Thymus (tissue), 11 donors: ENCODE measurements at regions not wholly inside any gene's neighbourhood (a gene's known extent, or its start where the extent isn't known, plus 50 kb on each side); places are given as distances from the start of the nearest gene placed in this dataset.

Experiments used
- DNase-seq, 9 donors: peaks; one replicate each; pipeline ENCODE4 v3.0.0-alpha.2; 2013; ENCODE audit warnings: low spot score in 9 of 9, low read depth in 6 of 9, missing footprints in 1 of 9
- H3K27ac ChIP-seq, 2 donors: one replicate each; pipeline ENCODE4 v1.5.1; 2013; ENCODE audit warnings: control low read depth in 1 of 2, low read depth in 1 of 2, low read length in 1 of 2, mild to moderate bottlenecking in 1 of 2, moderate library complexity in 1 of 2
- H3K27me3 ChIP-seq, 2 donors: one replicate each; pipeline ENCODE4 v1.5.1; 2013; ENCODE audit warnings: low read length in 1 of 2; ENCODE audit not compliant: control insufficient read depth in 2 of 2, insufficient read depth in 1 of 2
- H3K36me3 ChIP-seq, 2 donors: one replicate each; pipeline ENCODE4 v1.5.1; 2013; ENCODE audit warnings: low read length in 1 of 2, mild to moderate bottlenecking in 1 of 2, moderate library complexity in 1 of 2; ENCODE audit not compliant: control insufficient read depth in 2 of 2, insufficient read depth in 2 of 2
- H3K4me1 ChIP-seq, 2 donors: one replicate each; pipeline ENCODE4 v1.5.1; 2013; ENCODE audit warnings: low read length in 2 of 2; ENCODE audit not compliant: control insufficient read depth in 2 of 2, insufficient read depth in 2 of 2
- H3K4me3 ChIP-seq, 2 donors: one replicate each; pipeline ENCODE4 v1.5.1; 2013; ENCODE audit warnings: low read length in 2 of 2, control low read depth in 1 of 2, mild to moderate bottlenecking in 1 of 2
- H3K9me3 ChIP-seq, 2 donors: one replicate each; pipeline ENCODE4 v1.5.1; 2013; ENCODE audit warnings: low read length in 1 of 2, mild to moderate bottlenecking in 1 of 2; ENCODE audit not compliant: control insufficient read depth in 2 of 2, insufficient read depth in 1 of 2
- WGBS: extraction: QIAGEN DNeasy Blood & Tissue Kit; methylation state at CpG from one replicate; pipeline ENCODE4 v1.1.7; 2013; 5-methylcytosine and 5-hydroxymethylcytosine counted together
- donor health status: healthy.

- Histone ChIP-seq H3K4me1 (no peaks in the 10 kb centered on the region), H3K36me3 (no peaks in the 10 kb centered on the region), H3K27ac (no peak overlapping the region), H3K9me3 (peaks cover 0 to 4% of the 10 kb centered on the region in 2 donors), H3K4me3 (no peak overlapping the region), H3K27me3 (no peaks in the 10 kb centered on the region)
- DNase-seq = no peak
- WGBS = 86% methylated on average over 4 of the region's 4 CpGs
Observed at GRCh38 chr17:68733241-68734176, 132.3 kb upstream of the FAM20A start.

- H3K36me3 ChIP-seq = no peaks in the 10 kb centered on the region
- no peak overlapping the region for H3K4me3 ChIP-seq
- H3K9me3 ChIP-seq = peaks cover 0 to 4% of the 10 kb centered on the region in 2 donors
- no peaks in the 10 kb centered on the region for H3K27me3 ChIP-seq
- DNase-seq = no peak
- no peaks in the 10 kb centered on the region for H3K4me1 ChIP-seq
- no peak overlapping the region for H3K27ac ChIP-seq
Observed at GRCh38 chr17:68732301-68732749, 131.2 kb upstream of the FAM20A start.

- no peaks in the 10 kb centered on the region for H3K27me3 ChIP-seq
- H3K36me3 ChIP-seq = no peaks in the 10 kb centered on the region
- no peak overlapping the region for H3K4me3 ChIP-seq
- peaks cover 0 to 4% of the 10 kb centered on the region in 2 donors for H3K9me3 ChIP-seq
- no peak for DNase-seq
- H3K27ac ChIP-seq = no peak overlapping the region
- WGBS = 69% methylated on average over 4 of the region's 4 CpGs
- H3K4me1 ChIP-seq = no peaks in the 10 kb centered on the region
Observed at GRCh38 chr17:68731465-68731864, 130.3 kb upstream of the FAM20A start.

- no peak overlapping the region for H3K4me3 ChIP-seq
- H3K27ac ChIP-seq = no peak overlapping the region
- DNase-seq = no peak
- no peaks in the 10 kb centered on the region for H3K27me3 ChIP-seq
- H3K4me1 ChIP-seq = no peaks in the 10 kb centered on the region
- WGBS = 94% methylated on average over 2 of the region's 2 CpGs
- H3K36me3 ChIP-seq = no peaks in the 10 kb centered on the region
- H3K9me3 ChIP-seq = no peaks in the 10 kb centered on the region
Observed at GRCh38 chr17:68719431-68719830, 118.3 kb upstream of the FAM20A start.

DNA sequence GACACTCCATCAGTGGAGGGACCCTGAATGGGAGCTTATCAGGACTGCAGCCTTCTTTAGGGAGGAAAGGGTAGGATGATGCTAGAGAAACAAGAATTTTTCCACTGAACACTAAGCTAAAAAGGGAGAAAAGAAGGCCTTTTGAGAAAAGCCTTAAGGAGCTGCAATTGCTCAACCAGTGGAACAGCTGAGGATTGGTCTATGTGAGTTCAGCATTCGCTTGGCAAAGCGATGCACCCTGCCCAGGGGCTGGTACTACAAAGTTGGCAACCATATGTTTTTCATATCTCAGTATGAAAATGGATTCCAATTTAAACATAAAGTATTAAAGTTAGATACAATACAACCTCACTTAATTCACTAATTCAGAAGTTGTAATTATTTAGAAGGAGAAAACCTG, 117.8 kb upstream of the FAM20A start:
- no peak overlapping the region for H3K4me3 ChIP-seq
- DNase-seq = no peak
- H3K36me3 ChIP-seq = no peaks in the 10 kb centered on the region
- no peak overlapping the region for H3K27ac ChIP-seq
- no peaks in the 10 kb centered on the region for H3K27me3 ChIP-seq
- H3K9me3 ChIP-seq = no peaks in the 10 kb centered on the region
- H3K4me1 ChIP-seq = no peaks in the 10 kb centered on the region
- WGBS = 96% methylated on average over 2 of the region's 2 CpGs

- no peak overlapping the region for H3K27ac ChIP-seq
- no peaks in the 10 kb centered on the region for H3K4me1 ChIP-seq
- DNase-seq = no peak
- no peaks in the 10 kb centered on the region for H3K9me3 ChIP-seq
- H3K4me3 ChIP-seq = no peak overlapping the region
- no peaks in the 10 kb centered on the region for H3K36me3 ChIP-seq
- no peaks in the 10 kb centered on the region for H3K27me3 ChIP-seq
Observed at GRCh38 chr17:68718465-68718864, 117.3 kb upstream of the FAM20A start.

- Histone ChIP-seq H3K9me3 (no peaks in the 10 kb centered on the region), H3K36me3 (no peaks in the 10 kb centered on the region)
- WGBS = 96% methylated on average over 2 of the region's 2 CpGs
Observed at GRCh38 chr17:68714676-68715075, 113.5 kb upstream of the FAM20A start.

DNA sequence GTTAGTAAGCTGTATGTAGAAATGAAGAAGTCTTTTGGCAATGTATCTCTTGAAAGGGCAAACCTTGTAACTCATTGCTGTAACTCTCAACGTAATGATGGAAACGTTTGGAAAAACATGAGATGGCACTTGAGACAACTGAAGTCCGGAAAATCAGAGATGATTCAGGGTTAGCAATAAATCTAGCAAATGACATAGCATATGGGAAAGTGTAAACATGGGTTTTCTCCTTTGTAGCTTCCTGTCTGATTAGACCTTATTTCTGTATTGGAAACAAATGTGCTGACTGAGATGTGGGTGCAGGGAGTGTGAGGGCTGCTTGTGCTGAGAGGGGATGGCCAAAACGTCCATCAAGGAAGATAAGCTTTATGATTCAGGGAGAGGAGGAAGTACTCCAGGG, 110.7 kb upstream of the FAM20A start:
- Histone ChIP-seq H3K36me3 (no peaks in the 10 kb centered on the region), H3K9me3 (no peaks in the 10 kb centered on the region), H3K4me1 (no peaks in the 10 kb centered on the region), H3K27me3 (no peaks in the 10 kb centered on the region), H3K27ac (no peak overlapping the region), H3K4me3 (no peak overlapping the region)
- no peak for DNase-seq
- WGBS = 78% methylated on average over 4 of the region's 4 CpGs

More at GRCh38 chr17:68714676-68715075, 113.5 kb upstream of the FAM20A start:
- Histone ChIP-seq H3K27me3 (no peaks in the 10 kb centered on the region), H3K4me1 (no peaks in the 10 kb centered on the region), H3K4me3 (no peak overlapping the region), H3K27ac (no peak overlapping the region)
- no peak for DNase-seq

- Histone ChIP-seq H3K4me1 (no peaks in the 10 kb centered on the region), H3K4me3 (no peak overlapping the region), H3K27ac (no peak overlapping the region), H3K27me3 (no peaks in the 10 kb centered on the region), H3K9me3 (no peaks in the 10 kb centered on the region), H3K36me3 (no peaks in the 10 kb centered on the region)
- no peak for DNase-seq
- WGBS = 100% methylated on average over 1 of the region's 1 CpG
Observed at GRCh38 chr17:68710976-68711375, 109.8 kb upstream of the FAM20A start.
